Sigmoid colon (tissue), 6 donors: ENCODE measurements at regions not wholly inside any gene's neighbourhood (a gene's known extent, or its start where the extent isn't known, plus 50 kb on each side); places are given as distances from the start of the nearest gene placed in this dataset.

Experiments used
- DNase-seq: peaks from one replicate; pipeline ENCODE4 v3.0.0-alpha.2; 2019
- H3K27ac ChIP-seq, 4 donors: fragments of 200-600 bp; sonication (generic); one replicate each; pipeline ENCODE4 v1.5.1; 2016 to 2019; ENCODE audit warnings: mild to moderate bottlenecking in 1 of 4
- H3K27me3 ChIP-seq, 3 donors: fragments of 200-600 bp; sonication (generic); one replicate each; pipeline ENCODE4 v1.5.1; 2019; ENCODE audit warnings: mild to moderate bottlenecking in 1 of 3
- H3K36me3 ChIP-seq, 4 donors: fragments of 200-600 bp; sonication (generic); one replicate each; pipeline ENCODE4 v1.5.1; 2016 to 2019
- H3K4me1 ChIP-seq, 4 donors: fragments of 200-600 bp; sonication (generic); one replicate each; pipeline ENCODE4 v1.5.1; 2017 to 2019
- H3K4me3 ChIP-seq, 4 donors: fragments of 200-600 bp; sonication (generic); one replicate each; pipeline ENCODE4 v1.5.1; 2017 to 2019; ENCODE audit warnings: mild to moderate bottlenecking in 2 of 4, moderate library complexity in 1 of 4
- H3K9me3 ChIP-seq, 4 donors: fragments of 200-600 bp in 3 of 4; sonication (generic) in 3 of 4; one replicate each; pipeline versions ENCODE4 v1.5.1 to v1.6.1; 2013 to 2019
- EP300 ChIP-seq, 4 donors: sonication (generic); formaldehyde crosslinking; IDR thresholded peaks; one replicate each; pipeline ENCODE4 v1.6.1; 2017; ENCODE audit warnings: antibody characterized with exemption in 4 of 4
- POLR2A ChIP-seq, 2 donors: fragments of 450-650 bp; IDR thresholded peaks; one replicate each; pipeline ENCODE4 v1.6.1; 2016; ENCODE audit warnings: antibody characterized with exemption in 2 of 2, mild to moderate bottlenecking in 2 of 2, moderate library complexity in 2 of 2
- POLR2AphosphoS5 ChIP-seq, 4 donors: sonication (generic); formaldehyde crosslinking; IDR thresholded peaks; one replicate each; pipeline ENCODE4 v1.6.1; 2017; ENCODE audit warnings: antibody characterized with exemption in 4 of 4
- WGBS, 2 donors: extraction: QIAGEN DNeasy Blood & Tissue Kit; methylation state at CpG; one replicate each; pipeline ENCODE4 v1.1.7; 2013; 5-methylcytosine and 5-hydroxymethylcytosine counted together
- intact Hi-C: fragments of 100-400 bp; cut with DNase I; formaldehyde crosslinking; loops from one replicate; pipeline ENCODE4 v1.15.1; 2023
- TF ChIP-seq, protein P1 (sequence below), 4 experiments: fragments of 450-650 bp in 3 of 4; fragments of 200-600 bp in 1 of 4; IDR thresholded peaks; one replicate each; pipeline ENCODE4 v1.5.1; 2016 to 2019; ENCODE audit warnings: antibody characterized with exemption in 4 of 4, mild to moderate bottlenecking in 3 of 4, moderate library complexity in 2 of 4
- donor health status: healthy with polysubstance abuse.
- donor health status: healthy.

DNA sequence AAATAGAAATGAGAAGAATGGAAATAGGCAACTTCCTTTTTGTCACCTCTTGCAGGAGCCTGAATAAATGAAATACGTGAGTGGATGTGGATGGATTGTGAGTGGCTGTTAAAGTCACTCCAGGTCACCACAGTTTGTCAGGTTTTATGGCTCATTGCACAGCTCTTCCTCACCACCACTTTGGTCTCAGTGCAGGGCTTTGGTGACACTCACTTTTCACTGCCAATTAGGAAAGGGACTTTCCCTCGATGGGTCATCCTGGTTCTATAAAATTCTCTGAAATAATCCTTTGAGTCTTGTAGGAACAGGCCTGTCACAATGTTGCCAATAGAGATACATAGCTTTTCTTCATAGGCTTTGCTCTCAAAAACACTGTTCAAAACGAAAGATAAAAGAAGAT, 172.4 kb upstream of the C11orf87 start:
- no peaks in the 10 kb centered on the region for H3K9me3 ChIP-seq
- H3K36me3 ChIP-seq: no peaks in the 10 kb centered on the region
- intact Hi-C loops: no loop called here
- no peaks in the 10 kb centered on the region for H3K4me1 ChIP-seq
- 30 to 46% methylated on average over 3 of the region's 3 CpGs for WGBS, 2 donors
- no peak overlapping the region for H3K4me3 ChIP-seq
- TF ChIP-seq EP300 (IDR thresholded peaks at IDR 0.05) (no peak), POLR2A (IDR thresholded peaks at IDR 0.05) (no peak), POLR2AphosphoS5 (IDR thresholded peaks at IDR 0.05) (no peak)
- TF ChIP-seq, protein P1, sequence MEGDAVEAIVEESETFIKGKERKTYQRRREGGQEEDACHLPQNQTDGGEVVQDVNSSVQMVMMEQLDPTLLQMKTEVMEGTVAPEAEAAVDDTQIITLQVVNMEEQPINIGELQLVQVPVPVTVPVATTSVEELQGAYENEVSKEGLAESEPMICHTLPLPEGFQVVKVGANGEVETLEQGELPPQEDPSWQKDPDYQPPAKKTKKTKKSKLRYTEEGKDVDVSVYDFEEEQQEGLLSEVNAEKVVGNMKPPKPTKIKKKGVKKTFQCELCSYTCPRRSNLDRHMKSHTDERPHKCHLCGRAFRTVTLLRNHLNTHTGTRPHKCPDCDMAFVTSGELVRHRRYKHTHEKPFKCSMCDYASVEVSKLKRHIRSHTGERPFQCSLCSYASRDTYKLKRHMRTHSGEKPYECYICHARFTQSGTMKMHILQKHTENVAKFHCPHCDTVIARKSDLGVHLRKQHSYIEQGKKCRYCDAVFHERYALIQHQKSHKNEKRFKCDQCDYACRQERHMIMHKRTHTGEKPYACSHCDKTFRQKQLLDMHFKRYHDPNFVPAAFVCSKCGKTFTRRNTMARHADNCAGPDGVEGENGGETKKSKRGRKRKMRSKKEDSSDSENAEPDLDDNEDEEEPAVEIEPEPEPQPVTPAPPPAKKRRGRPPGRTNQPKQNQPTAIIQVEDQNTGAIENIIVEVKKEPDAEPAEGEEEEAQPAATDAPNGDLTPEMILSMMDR (IDR thresholded peaks at IDR 0.05): no peak
- DNase-seq: no peak
- no peak overlapping the region for H3K27ac ChIP-seq
- H3K27me3 ChIP-seq: no peaks in the 10 kb centered on the region

DNA sequence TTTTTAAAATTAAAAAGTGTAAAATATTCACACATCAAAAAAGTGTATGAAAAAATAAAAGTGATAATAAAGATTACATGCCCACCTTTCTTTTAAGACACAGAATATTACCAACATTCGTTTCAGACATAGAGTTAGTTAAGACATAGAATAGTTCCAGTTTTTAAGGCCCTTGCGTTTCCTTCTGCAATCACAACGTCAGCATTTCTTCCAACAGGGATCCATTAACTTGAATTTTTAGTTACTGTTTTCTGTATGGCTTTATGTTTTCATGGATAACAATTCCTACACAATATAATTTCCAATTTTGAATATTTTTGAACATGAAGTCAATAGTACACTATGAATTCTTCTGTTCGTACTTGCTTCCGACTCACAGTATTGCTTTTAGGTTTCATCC, 170.8 kb upstream of the C11orf87 start:
- no peak for DNase-seq
- Histone ChIP-seq H3K9me3 (no peaks in the 10 kb centered on the region), H3K4me3 (no peak overlapping the region), H3K27me3 (no peaks in the 10 kb centered on the region), H3K4me1 (no peaks in the 10 kb centered on the region), H3K36me3 (no peaks in the 10 kb centered on the region), H3K27ac (no peak overlapping the region)
- intact Hi-C loops: no loop called here
- WGBS, 2 donors: 80 to 88% methylated on average over 5 of the region's 5 CpGs
- no peak for TF ChIP-seq POLR2AphosphoS5 (IDR thresholded peaks at IDR 0.05)
- TF ChIP-seq EP300 (IDR thresholded peaks at IDR 0.05): no peak
- no peak for TF ChIP-seq POLR2A (IDR thresholded peaks at IDR 0.05)
- TF ChIP-seq, protein P1 (IDR thresholded peaks at IDR 0.05): no peak

GRCh38 chr11:109264128-109264527, 157.9 kb upstream of the C11orf87 start:
- Histone ChIP-seq H3K9me3 (peaks cover 0 to 7% (median 0%) of the 10 kb centered on the region in 4 donors), H3K27ac (no peak overlapping the region), H3K36me3 (no peaks in the 10 kb centered on the region), H3K4me3 (no peak overlapping the region), H3K4me1 (no peaks in the 10 kb centered on the region), H3K27me3 (no peaks in the 10 kb centered on the region)
- DNase-seq: no peak
- intact Hi-C loops: no loop called here
- WGBS, 2 donors: 92 to 93% methylated on average over 1 of the region's 1 CpG
- no peak for TF ChIP-seq POLR2A (IDR thresholded peaks at IDR 0.05)
- TF ChIP-seq EP300 (IDR thresholded peaks at IDR 0.05): no peak
- TF ChIP-seq, protein P1 (IDR thresholded peaks at IDR 0.05): no peak
- TF ChIP-seq POLR2AphosphoS5 (IDR thresholded peaks at IDR 0.05): no peak

GRCh38 chr11:109267293-109268095, 154.5 kb upstream of the C11orf87 start:
- Histone ChIP-seq H3K27ac (no peak overlapping the region), H3K4me1 (no peaks in the 10 kb centered on the region), H3K9me3 (peaks cover 0 to 7% (median 0%) of the 10 kb centered on the region in 4 donors), H3K36me3 (no peaks in the 10 kb centered on the region), H3K27me3 (no peaks in the 10 kb centered on the region), H3K4me3 (no peak overlapping the region)
- DNase-seq: no peak
- 44 to 53% methylated on average over 2 of the region's 2 CpGs for WGBS, 2 donors
- no peak for TF ChIP-seq EP300 (IDR thresholded peaks at IDR 0.05)
- intact Hi-C loops: no loop called here

DNA sequence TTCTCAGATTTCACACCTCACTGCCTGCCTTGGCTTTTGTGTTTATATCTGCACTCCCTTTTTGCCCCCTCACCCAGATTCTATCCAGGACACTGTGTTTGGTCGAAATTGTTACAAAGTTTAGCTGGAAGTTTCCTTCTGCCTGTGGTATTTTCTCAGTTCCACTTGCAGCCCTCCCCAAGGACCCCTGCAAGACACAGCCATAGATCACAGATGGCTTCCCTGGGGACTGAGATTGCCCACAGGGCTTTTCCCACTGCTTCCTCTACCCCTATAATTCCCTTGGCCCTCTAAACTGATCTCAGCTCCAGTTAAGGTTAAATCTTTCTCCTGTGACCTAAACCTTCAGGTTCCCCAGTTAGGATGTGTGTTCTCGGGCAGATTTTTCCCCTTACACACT, 146.1 kb upstream of the C11orf87 start:
- TF ChIP-seq, protein P1 (IDR thresholded peaks at IDR 0.05): no peak
- TF ChIP-seq POLR2A (IDR thresholded peaks at IDR 0.05): no peak
- WGBS, 2 donors: 48 to 56% methylated on average over 2 of the region's 2 CpGs
- no peak for DNase-seq
- Histone ChIP-seq H3K4me3 (no peak overlapping the region), H3K9me3 (no peaks in the 10 kb centered on the region), H3K27ac (no peak overlapping the region), H3K27me3 (no peaks in the 10 kb centered on the region), H3K36me3 (no peaks in the 10 kb centered on the region), H3K4me1 (no peaks in the 10 kb centered on the region)
- intact Hi-C loops: no loop called here
